Smooth muscle cell (in vitro differentiated cells): ENCODE measurements at regions not wholly inside any gene's neighbourhood (a gene's known extent, or its start where the extent isn't known, plus 50 kb on each side); places are given as distances from the start of the nearest gene placed in this dataset.

Experiments
- DNase-seq: peaks from one replicate; lab custom pipeline; 2025; ENCODE audit not compliant: unreplicated experiment; lab: John Stamatoyannopoulos, UW
- H2AFZ ChIP-seq: fragments of 200-600 bp; sonication (generic); 2 replicates; pipeline ENCODE4 v1.6.0; 2016; ENCODE audit warnings: antibody characterized with exemption, low read depth, mild to moderate bottlenecking
- H3F3A ChIP-seq: fragments of 200-600 bp; sonication (generic); 2 replicates; pipeline ENCODE4 v1.6.0; 2017; ENCODE audit warnings: antibody characterized with exemption, low read depth
- H3K27ac ChIP-seq: fragments of 200-600 bp; sonication (generic); 2 replicates; pipeline ENCODE4 v1.5.1; 2016; ENCODE audit warnings: low read depth, mild to moderate bottlenecking
- H3K27me3 ChIP-seq: fragments of 200-600 bp; sonication (generic); 2 replicates; pipeline ENCODE4 v1.6.1; 2016; ENCODE audit warnings: low read depth, mild to moderate bottlenecking
- H3K36me3 ChIP-seq: fragments of 200-600 bp; sonication (generic); 2 replicates; pipeline ENCODE4 v1.5.1; 2016; ENCODE audit warnings: low read depth
- H3K4me1 ChIP-seq: fragments of 200-600 bp; sonication (generic); 2 replicates; pipeline ENCODE4 v1.5.1; 2016; ENCODE audit warnings: low read depth
- H3K4me2 ChIP-seq: fragments of 200-600 bp; sonication (generic); 2 replicates; pipeline ENCODE4 v1.6.0; 2016; ENCODE audit warnings: mild to moderate bottlenecking
- H3K4me3 ChIP-seq: fragments of 200-600 bp; sonication (generic); 2 replicates; pipeline ENCODE4 v1.5.1; 2016; ENCODE audit warnings: mild to moderate bottlenecking
- H3K79me2 ChIP-seq: fragments of 200-600 bp; sonication (generic); 2 replicates; pipeline ENCODE4 v1.6.0; 2016; ENCODE audit warnings: low read depth, mild to moderate bottlenecking
- H3K9ac ChIP-seq: fragments of 200-600 bp; sonication (generic); 2 replicates; pipeline ENCODE4 v1.6.0; 2016; ENCODE audit warnings: low read depth
- H3K9me3 ChIP-seq: fragments of 200-600 bp; sonication (generic); replicated peaks from 2 replicates; pipeline ENCODE4 v1.5.1; 2016; ENCODE audit warnings: low read depth
- H4K20me1 ChIP-seq: fragments of 200-600 bp; sonication (generic); 2 replicates; pipeline ENCODE4 v1.6.0; 2016; ENCODE audit warnings: low read depth
- CTCF ChIP-seq: fragments of 200-600 bp; sonication (generic); IDR thresholded peaks from 2 replicates; pipeline ENCODE4 v1.5.1; 2017; ENCODE audit warnings: borderline replicate concordance, mild to moderate bottlenecking, antibody characterized with exemption; ENCODE audit not compliant: insufficient read depth, poor library complexity, severe bottlenecking
- WGBS: methylation state at CpG from one replicate; pipeline ENCODE4 v1.1.7; 2016; ENCODE audit warnings: low lambda C conversion rate; 5-methylcytosine and 5-hydroxymethylcytosine counted together

- Histone ChIP-seq H4K20me1 (no peaks in the 10 kb centered on the region), H3K4me1 (no peaks in the 10 kb centered on the region), H3K4me3 (no peak overlapping the region), H3K9ac (no peak overlapping the region), H3K4me2 (no peak overlapping the region), H2AFZ (no peak overlapping the region), H3K79me2 (no peaks in the 10 kb centered on the region), H3K27me3 (no peaks in the 10 kb centered on the region), H3K9me3 (no peaks in the 10 kb centered on the region), H3K27ac (no peak overlapping the region), H3F3A (no peaks in the 10 kb centered on the region), H3K36me3 (no peaks in the 10 kb centered on the region)
- DNase-seq, result no peak
- whole genome bisulfite sequencing, result 95% methylated on average over 4 of the region's 4 CpGs
- TF ChIP-seq CTCF, result no peak
Observed at GRCh38 chr10:32153252-32153651, 97.0 kb upstream of the KIF5B start.

GRCh38 chr10:32151871-32152270 is 95.6 kb upstream of the KIF5B start:
- H2AFZ ChIP-seq, result no peak overlapping the region
- no peaks in the 10 kb centered on the region for H3K27me3 ChIP-seq
- H3K9me3 ChIP-seq, result no peaks in the 10 kb centered on the region
- H3F3A ChIP-seq, result no peaks in the 10 kb centered on the region
- H3K4me3 ChIP-seq, result no peak overlapping the region
- no peak overlapping the region for H3K27ac ChIP-seq
- TF ChIP-seq CTCF, result no peak
- no peaks in the 10 kb centered on the region for H4K20me1 ChIP-seq
- DNase-seq, result no peak
- no peaks in the 10 kb centered on the region for H3K4me1 ChIP-seq
- H3K79me2 ChIP-seq, result no peaks in the 10 kb centered on the region
- no peaks in the 10 kb centered on the region for H3K36me3 ChIP-seq
- H3K4me2 ChIP-seq, result no peak overlapping the region
- WGBS, result 89% methylated on average over 2 of the region's 2 CpGs
- H3K9ac ChIP-seq, result no peak overlapping the region

- H3K4me1 ChIP-seq, result no peaks in the 10 kb centered on the region
- no peak for DNase-seq
- no peak for TF ChIP-seq CTCF
- H3K27ac ChIP-seq, result peak overlapping the region; percentile 93
- H2AFZ ChIP-seq, result no peak overlapping the region
- H3K27me3 ChIP-seq, result no peaks in the 10 kb centered on the region
- H3K79me2 ChIP-seq, result no peaks in the 10 kb centered on the region
- no peak overlapping the region for H3K9ac ChIP-seq
- H3K9me3 ChIP-seq, result no peaks in the 10 kb centered on the region
- WGBS, result 60% methylated on average over 8 of the region's 8 CpGs
- no peak overlapping the region for H3K4me3 ChIP-seq
- no peaks in the 10 kb centered on the region for H3K36me3 ChIP-seq
- no peak overlapping the region for H3K4me2 ChIP-seq
- no peaks in the 10 kb centered on the region for H4K20me1 ChIP-seq
- no peaks in the 10 kb centered on the region for H3F3A ChIP-seq
Observed at GRCh38 chr10:32150532-32151101, 94.4 kb upstream of the KIF5B start.

- Histone ChIP-seq H3K9ac (peak overlapping the region; percentile 80), H3K36me3 (no peaks in the 10 kb centered on the region), H2AFZ (peak overlapping the region; percentile 59), H3K27me3 (no peaks in the 10 kb centered on the region), H3K27ac (peak overlapping the region; percentile 93), H3K79me2 (no peaks in the 10 kb centered on the region), H3K4me3 (no peak overlapping the region), H3K9me3 (no peaks in the 10 kb centered on the region), H3K4me1 (no peaks in the 10 kb centered on the region), H3F3A (no peaks in the 10 kb centered on the region), H4K20me1 (no peaks in the 10 kb centered on the region), H3K4me2 (peak overlapping the region; percentile 21)
- WGBS, result 39% methylated on average over 8 of the region's 8 CpGs
- DNase-seq, result no peak
- no peak for TF ChIP-seq CTCF
Observed at GRCh38 chr10:32149252-32149955, 93.2 kb upstream of the KIF5B start.
